ENCODE measurements at regions not wholly inside any gene's neighbourhood (a gene's known extent, or its start where the extent isn't known, plus 50 kb on each side); places are given as distances from the start of the nearest gene placed in this dataset.

- Histone ChIP-seq H3K4me1 (ENCODE audit: control insufficient read depth in 1 of 2, low read depth in 2 of 2) (peaks cover 7 to 14% of the 10 kb centered on the region in 2 donors), H3K4me3 (no peak overlapping the region), H3K36me3 (no peaks in the 10 kb centered on the region), H3K9me3 (no peaks in the 10 kb centered on the region), H3K27me3 (replicated peaks; ENCODE audit: insufficient read depth) (no peaks in the 10 kb centered on the region), H3K27ac (no peak overlapping the region)
- no peak for ATAC-seq (ENCODE audit: insufficient number of reproducible peaks, low FRiP score, low read depth)
- no peak for DNase-seq (ENCODE audit: low spot score)
- no peak for TF ChIP-seq CTCF (IDR thresholded peaks at IDR 0.05)
These were observed 300.1 kb downstream of the FOXL1 start for GRCh38 chr16:86878236-86879080.

GRCh38 chr16:86879268-86879667, 300.9 kb downstream of the FOXL1 start:
- H3K9me3 ChIP-seq = no peaks in the 10 kb centered on the region
- H3K27me3 ChIP-seq (replicated peaks; ENCODE audit: insufficient read depth) = no peaks in the 10 kb centered on the region
- peaks cover 7 to 14% of the 10 kb centered on the region in 2 donors for H3K4me1 ChIP-seq (ENCODE audit: control insufficient read depth in 1 of 2, low read depth in 2 of 2)
- H3K4me3 ChIP-seq = no peak overlapping the region
- ATAC-seq (ENCODE audit: insufficient number of reproducible peaks, low FRiP score, low read depth) (no peak), DNase-seq (ENCODE audit: low spot score) (no peak)
- H3K27ac ChIP-seq = no peak overlapping the region
- TF ChIP-seq CTCF (IDR thresholded peaks at IDR 0.05) = no peak
- H3K36me3 ChIP-seq = no peaks in the 10 kb centered on the region

GRCh38 chr16:86880316-86881117, 302.2 kb downstream of the FOXL1 start:
- Histone ChIP-seq H3K27me3 (replicated peaks; ENCODE audit: insufficient read depth) (no peaks in the 10 kb centered on the region), H3K36me3 (no peaks in the 10 kb centered on the region), H3K4me1 (ENCODE audit: control insufficient read depth in 1 of 2, low read depth in 2 of 2) (peaks cover 7 to 14% of the 10 kb centered on the region in 2 donors), H3K4me3 (no peak overlapping the region), H3K27ac (no peak overlapping the region), H3K9me3 (no peaks in the 10 kb centered on the region)
- no peak for ATAC-seq (ENCODE audit: insufficient number of reproducible peaks, low FRiP score, low read depth)
- TF ChIP-seq CTCF (IDR thresholded peaks at IDR 0.05) = no peak
- DNase-seq (ENCODE audit: low spot score) = no peak

- H3K27me3 ChIP-seq (replicated peaks; ENCODE audit: insufficient read depth) = no peaks in the 10 kb centered on the region
- no peak for DNase-seq (ENCODE audit: low spot score)
- peaks cover 7 to 14% of the 10 kb centered on the region in 2 donors for H3K4me1 ChIP-seq (ENCODE audit: control insufficient read depth in 1 of 2, low read depth in 2 of 2)
- TF ChIP-seq CTCF (IDR thresholded peaks at IDR 0.05) = no peak
- no peak overlapping the region for H3K4me3 ChIP-seq
- no peak for ATAC-seq (ENCODE audit: insufficient number of reproducible peaks, low FRiP score, low read depth)
- H3K27ac ChIP-seq = no peak overlapping the region
- no peaks in the 10 kb centered on the region for H3K36me3 ChIP-seq
- H3K9me3 ChIP-seq = no peaks in the 10 kb centered on the region
These were observed 302.8 kb downstream of the FOXL1 start for GRCh38 chr16:86881118-86881510.

GRCh38 chr16:86881861-86882273, 303.5 kb downstream of the FOXL1 start:
- DNase-seq (ENCODE audit: low spot score) (no peak), ATAC-seq (ENCODE audit: insufficient number of reproducible peaks, low FRiP score, low read depth) (no peak)
- Histone ChIP-seq H3K9me3 (no peaks in the 10 kb centered on the region), H3K4me3 (no peak overlapping the region), H3K27ac (no peak overlapping the region), H3K4me1 (ENCODE audit: control insufficient read depth in 1 of 2, low read depth in 2 of 2) (peaks cover 7 to 14% of the 10 kb centered on the region in 2 donors), H3K27me3 (replicated peaks; ENCODE audit: insufficient read depth) (no peaks in the 10 kb centered on the region), H3K36me3 (no peaks in the 10 kb centered on the region)
- TF ChIP-seq CTCF (IDR thresholded peaks at IDR 0.05) = no peak

Data from thoracic aorta (tissue), 2 donors.